Progenitor cell of endocrine pancreas (in vitro differentiated cells): ENCODE measurements at regions not wholly inside any gene's neighbourhood (a gene's known extent, or its start where the extent isn't known, plus 50 kb on each side); places are given as distances from the start of the nearest gene placed in this dataset.

Experiments used
- DNase-seq: peaks from one replicate; pipeline ENCODE4 v3.0.0; 2021; ENCODE audit warnings: low spot score; ENCODE audit not compliant: unreplicated experiment
- H3K27ac Mint-ChIP-seq: 2 replicates; pipeline ENCODE4 v1.8.0; 2021; ENCODE audit warnings: mild to moderate bottlenecking, moderate library complexity, mixed read lengths
- H3K27me3 Mint-ChIP-seq: 2 replicates; pipeline ENCODE4 v1.8.0; 2021; ENCODE audit warnings: mixed read lengths
- H3K36me3 Mint-ChIP-seq: 2 replicates; pipeline ENCODE4 v1.8.0; 2022; ENCODE audit warnings: mixed read lengths; ENCODE audit not compliant: insufficient read depth
- H3K4me1 Mint-ChIP-seq: 2 replicates; pipeline ENCODE4 v1.8.0; 2021; ENCODE audit warnings: low read depth, mixed read lengths
- H3K4me3 Mint-ChIP-seq: 2 replicates; pipeline ENCODE4 v1.8.0; 2021; ENCODE audit warnings: low read depth, mild to moderate bottlenecking, moderate library complexity, mixed read lengths
- H3K9me3 Mint-ChIP-seq: 2 replicates; pipeline ENCODE4 v1.8.0; 2021; ENCODE audit warnings: low read depth, mixed read lengths
- TF ChIP-seq, protein P1 (sequence below): fragments of 200-600 bp; sonication (generic); IDR thresholded peaks from one replicate; pipeline ENCODE4 v1.5.0; 2021; ENCODE audit warnings: antibody characterized with exemption, mild to moderate bottlenecking; ENCODE audit not compliant: unreplicated experiment

DNA sequence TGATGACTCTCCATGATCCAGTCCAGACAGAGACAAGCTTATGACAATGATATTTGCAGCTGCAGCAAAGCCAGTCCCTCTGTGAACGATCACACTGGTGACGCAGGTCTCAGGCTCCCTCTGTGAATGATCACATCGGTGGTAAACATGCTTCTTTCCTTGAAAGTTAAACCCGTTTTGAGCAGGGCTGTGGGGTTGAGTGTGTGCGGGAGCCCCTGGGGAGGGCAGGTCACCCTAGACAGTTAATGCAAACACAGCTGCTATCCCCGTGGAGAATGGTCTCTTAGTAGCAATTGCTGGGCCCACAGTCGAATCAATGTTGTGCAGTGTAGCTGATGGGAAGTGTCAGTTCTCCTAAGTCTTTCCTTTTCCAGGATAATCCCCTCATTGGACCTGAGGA, 71.0 kb upstream of the KIRREL3 start:
- H3K4me3 Mint-ChIP-seq: no peak overlapping the region
- DNase-seq: no peak
- peaks cover 9% of the 10 kb centered on the region for H3K27me3 Mint-ChIP-seq
- H3K4me1 Mint-ChIP-seq: peaks cover 7% of the 10 kb centered on the region
- no peak overlapping the region for H3K27ac Mint-ChIP-seq
- H3K9me3 Mint-ChIP-seq: no peaks in the 10 kb centered on the region
- no peaks in the 10 kb centered on the region for H3K36me3 Mint-ChIP-seq
- TF ChIP-seq, protein P1, sequence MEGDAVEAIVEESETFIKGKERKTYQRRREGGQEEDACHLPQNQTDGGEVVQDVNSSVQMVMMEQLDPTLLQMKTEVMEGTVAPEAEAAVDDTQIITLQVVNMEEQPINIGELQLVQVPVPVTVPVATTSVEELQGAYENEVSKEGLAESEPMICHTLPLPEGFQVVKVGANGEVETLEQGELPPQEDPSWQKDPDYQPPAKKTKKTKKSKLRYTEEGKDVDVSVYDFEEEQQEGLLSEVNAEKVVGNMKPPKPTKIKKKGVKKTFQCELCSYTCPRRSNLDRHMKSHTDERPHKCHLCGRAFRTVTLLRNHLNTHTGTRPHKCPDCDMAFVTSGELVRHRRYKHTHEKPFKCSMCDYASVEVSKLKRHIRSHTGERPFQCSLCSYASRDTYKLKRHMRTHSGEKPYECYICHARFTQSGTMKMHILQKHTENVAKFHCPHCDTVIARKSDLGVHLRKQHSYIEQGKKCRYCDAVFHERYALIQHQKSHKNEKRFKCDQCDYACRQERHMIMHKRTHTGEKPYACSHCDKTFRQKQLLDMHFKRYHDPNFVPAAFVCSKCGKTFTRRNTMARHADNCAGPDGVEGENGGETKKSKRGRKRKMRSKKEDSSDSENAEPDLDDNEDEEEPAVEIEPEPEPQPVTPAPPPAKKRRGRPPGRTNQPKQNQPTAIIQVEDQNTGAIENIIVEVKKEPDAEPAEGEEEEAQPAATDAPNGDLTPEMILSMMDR: no peak

- Mint-ChIP-seq H3K27me3 (peaks cover 9% of the 10 kb centered on the region), H3K27ac (no peak overlapping the region), H3K4me3 (no peak overlapping the region), H3K36me3 (no peaks in the 10 kb centered on the region), H3K4me1 (peaks cover 7% of the 10 kb centered on the region), H3K9me3 (no peaks in the 10 kb centered on the region)
- DNase-seq: no peak
- TF ChIP-seq, protein P1: no peak
Measured at GRCh38 chr11:127070808-127071207, 70.2 kb upstream of the KIRREL3 start.

GRCh38 chr11:127066401-127067090, 66.0 kb upstream of the KIRREL3 start:
- Mint-ChIP-seq H3K27ac (no peak overlapping the region), H3K4me1 (peaks cover 4% of the 10 kb centered on the region)

GRCh38 chr11:127063241-127063640, 62.7 kb upstream of the KIRREL3 start:
- H3K27me3 Mint-ChIP-seq: peaks cover 6% of the 10 kb centered on the region
- peaks cover 2% of the 10 kb centered on the region for H3K4me1 Mint-ChIP-seq
- H3K27ac Mint-ChIP-seq: no peak overlapping the region
- no peaks in the 10 kb centered on the region for H3K36me3 Mint-ChIP-seq
- TF ChIP-seq, protein P1: no peak
- no peak overlapping the region for H3K4me3 Mint-ChIP-seq
- DNase-seq: no peak
- no peaks in the 10 kb centered on the region for H3K9me3 Mint-ChIP-seq

More at GRCh38 chr11:127066401-127067090, 66.0 kb upstream of the KIRREL3 start:
- TF ChIP-seq, protein P1: no peak
- H3K36me3 Mint-ChIP-seq: no peaks in the 10 kb centered on the region
- no peaks in the 10 kb centered on the region for H3K9me3 Mint-ChIP-seq
- no peak for DNase-seq
- no peak overlapping the region for H3K4me3 Mint-ChIP-seq
- H3K27me3 Mint-ChIP-seq: no peaks in the 10 kb centered on the region

DNA sequence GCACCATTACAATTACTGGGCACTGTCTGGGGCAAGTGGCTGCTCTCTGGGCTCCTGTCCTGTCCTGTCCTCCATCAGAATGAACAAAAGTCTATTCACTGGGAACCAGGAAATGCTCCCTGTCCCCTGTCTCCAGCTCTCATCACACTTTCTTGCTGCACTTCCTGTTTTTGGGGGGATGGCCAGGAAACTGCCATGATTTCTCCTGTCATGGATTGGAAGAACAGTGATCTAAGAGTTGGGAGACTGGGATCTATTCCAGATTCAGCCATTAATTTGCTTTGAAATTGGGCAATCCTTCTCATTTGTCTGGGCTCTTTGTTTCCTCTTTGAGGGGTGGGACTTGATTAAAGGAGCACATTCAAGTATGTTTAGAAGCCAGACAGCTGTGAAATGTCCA, 61.4 kb upstream of the KIRREL3 start:
- H3K4me3 Mint-ChIP-seq: no peak overlapping the region
- TF ChIP-seq, protein P1: no peak
- H3K9me3 Mint-ChIP-seq: no peaks in the 10 kb centered on the region
- H3K4me1 Mint-ChIP-seq: peaks cover 7% of the 10 kb centered on the region
- peaks cover 6% of the 10 kb centered on the region for H3K27me3 Mint-ChIP-seq
- no peak for DNase-seq
- H3K27ac Mint-ChIP-seq: no peak overlapping the region
- no peaks in the 10 kb centered on the region for H3K36me3 Mint-ChIP-seq
